ENCODE measurements at regions not wholly inside any gene's neighbourhood (a gene's known extent, or its start where the extent isn't known, plus 50 kb on each side); places are given as distances from the start of the nearest gene placed in this dataset.

DNA sequence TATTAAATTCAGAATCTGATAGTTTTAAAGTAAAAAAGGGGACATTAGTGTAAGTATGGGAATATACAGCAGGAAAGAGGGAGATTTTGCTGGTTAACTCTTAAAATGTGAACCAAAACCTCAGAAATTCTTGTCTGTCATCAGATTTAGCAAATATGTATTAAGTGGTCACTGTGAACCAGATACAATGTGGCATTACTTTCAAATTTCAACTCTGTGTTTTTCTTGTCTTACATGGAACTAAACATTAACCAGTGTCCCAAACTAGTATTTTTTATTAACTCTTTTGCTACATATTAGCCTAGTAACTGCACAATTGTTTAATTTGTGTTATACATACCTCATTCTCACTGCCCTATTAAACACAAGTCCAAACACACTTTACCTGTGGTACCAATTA, 259.9 kb upstream of the RASA1 start:
- no peaks in the 10 kb centered on the region for H3K4me1 ChIP-seq (ENCODE audit: control insufficient read depth, extremely low read depth, insufficient read depth, low read length)
- no peak overlapping the region for H3K4me3 ChIP-seq (ENCODE audit: control insufficient read depth in 2 of 3, extremely low read depth in 1 of 3, insufficient read depth in 2 of 3, low read depth in 1 of 3, low read length in 3 of 3)
- DNase-seq (ENCODE audit: low read depth, low spot score): no peak
- no peaks in the 10 kb centered on the region for H3K9me1 ChIP-seq (ENCODE audit: control insufficient read depth, extremely low read depth, insufficient read depth, low read length)
- no peaks in the 10 kb centered on the region for H3K27me3 ChIP-seq (ENCODE audit: control insufficient read depth, extremely low read depth, insufficient read depth, low read length)
- H3K36me3 ChIP-seq (ENCODE audit: control insufficient read depth in 2 of 2, extremely low read depth in 1 of 2, insufficient read depth in 2 of 2, low read length in 2 of 2): no peaks in the 10 kb centered on the region
- no peaks in the 10 kb centered on the region for H3K79me2 ChIP-seq (ENCODE audit: control insufficient read depth, insufficient read depth, low read length)
- no peak overlapping the region for H2AFZ ChIP-seq (ENCODE audit: control insufficient read depth, low read length)
- no peak overlapping the region for H3K27ac ChIP-seq (ENCODE audit: control insufficient read depth, insufficient read depth, low read length)
- H3K4me2 ChIP-seq (ENCODE audit: control insufficient read depth, extremely low read depth, insufficient read depth, low read depth, low read length): no peak overlapping the region
- dilution Hi-C loops (cut with MboI; ENCODE audit: extremely low pct_ligation_motif_present, low sequenced_read_pairs): no loop called here
- no peaks in the 10 kb centered on the region for H4K20me1 ChIP-seq (ENCODE audit: control insufficient read depth, extremely low read depth, insufficient read depth, low read length)
- H3K9ac ChIP-seq (ENCODE audit: control insufficient read depth, extremely low read depth, insufficient read depth, low read length): no peak overlapping the region
- no peaks in the 10 kb centered on the region for H3K9me3 ChIP-seq (ENCODE audit: control insufficient read depth, low read depth, low read length)
- FAIRE-seq: no peak
- TF ChIP-seq, protein P1, sequence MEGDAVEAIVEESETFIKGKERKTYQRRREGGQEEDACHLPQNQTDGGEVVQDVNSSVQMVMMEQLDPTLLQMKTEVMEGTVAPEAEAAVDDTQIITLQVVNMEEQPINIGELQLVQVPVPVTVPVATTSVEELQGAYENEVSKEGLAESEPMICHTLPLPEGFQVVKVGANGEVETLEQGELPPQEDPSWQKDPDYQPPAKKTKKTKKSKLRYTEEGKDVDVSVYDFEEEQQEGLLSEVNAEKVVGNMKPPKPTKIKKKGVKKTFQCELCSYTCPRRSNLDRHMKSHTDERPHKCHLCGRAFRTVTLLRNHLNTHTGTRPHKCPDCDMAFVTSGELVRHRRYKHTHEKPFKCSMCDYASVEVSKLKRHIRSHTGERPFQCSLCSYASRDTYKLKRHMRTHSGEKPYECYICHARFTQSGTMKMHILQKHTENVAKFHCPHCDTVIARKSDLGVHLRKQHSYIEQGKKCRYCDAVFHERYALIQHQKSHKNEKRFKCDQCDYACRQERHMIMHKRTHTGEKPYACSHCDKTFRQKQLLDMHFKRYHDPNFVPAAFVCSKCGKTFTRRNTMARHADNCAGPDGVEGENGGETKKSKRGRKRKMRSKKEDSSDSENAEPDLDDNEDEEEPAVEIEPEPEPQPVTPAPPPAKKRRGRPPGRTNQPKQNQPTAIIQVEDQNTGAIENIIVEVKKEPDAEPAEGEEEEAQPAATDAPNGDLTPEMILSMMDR (optimal IDR thresholded peaks at IDR 0.05 in 1 of 3, IDR thresholded peaks at IDR 0.05 in 1 of 3, conservative IDR thresholded peaks at IDR 0.05 in 1 of 3; ENCODE audit: extremely low read depth in 1 of 3, insufficient read depth in 2 of 3, low read length in 3 of 3): no peak
- no peak for TF ChIP-seq EZH2 (IDR thresholded peaks at IDR 0.05; ENCODE audit: low read length)

DNA sequence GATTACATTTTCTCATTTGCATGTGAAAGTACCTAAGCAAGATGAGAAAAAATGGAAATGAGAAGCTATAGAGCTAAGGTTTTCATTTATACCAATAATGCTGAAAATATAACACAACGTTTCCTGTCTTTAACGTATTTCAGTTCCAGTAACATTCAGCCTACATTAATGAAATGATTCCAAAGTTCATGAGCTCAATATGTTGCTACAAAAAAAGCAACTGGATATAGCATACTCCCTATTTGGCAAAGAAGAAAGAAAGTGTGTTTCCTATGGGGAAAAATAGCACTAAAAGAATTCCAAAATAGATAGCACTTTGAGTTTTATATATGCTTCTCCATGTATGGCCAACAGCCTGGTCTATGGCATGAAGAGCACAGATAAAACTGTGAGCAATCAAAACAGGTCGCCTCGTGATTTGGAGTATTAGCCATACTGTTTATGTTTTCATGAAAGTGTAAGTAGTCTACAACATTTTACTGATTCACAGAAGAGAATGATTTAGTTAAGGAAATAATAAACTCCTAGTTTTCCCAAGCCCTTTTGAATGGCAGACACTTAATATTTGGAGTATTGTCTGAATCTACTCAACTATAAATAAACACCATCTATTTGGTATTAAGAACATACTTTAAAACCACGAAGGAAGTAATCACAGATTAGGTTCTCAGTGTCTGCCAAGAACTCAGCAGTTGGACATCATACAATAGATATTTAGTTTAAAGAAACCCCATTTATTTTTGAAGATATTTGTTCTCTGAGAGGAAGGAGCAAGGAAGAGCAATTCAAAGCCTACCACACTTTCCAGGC, 258.7 kb upstream of the RASA1 start:
- DNase-seq (ENCODE audit: low read depth, low spot score) (no peak), FAIRE-seq (no peak)
- Histone ChIP-seq H3K27ac (ENCODE audit: control insufficient read depth, insufficient read depth, low read length) (no peak overlapping the region), H3K4me2 (ENCODE audit: control insufficient read depth, extremely low read depth, insufficient read depth, low read depth, low read length) (no peak overlapping the region), H3K9me3 (ENCODE audit: control insufficient read depth, low read depth, low read length) (no peaks in the 10 kb centered on the region), H2AFZ (ENCODE audit: control insufficient read depth, low read length) (no peak overlapping the region), H3K9me1 (ENCODE audit: control insufficient read depth, extremely low read depth, insufficient read depth, low read length) (no peaks in the 10 kb centered on the region), H3K4me3 (ENCODE audit: control insufficient read depth in 2 of 3, extremely low read depth in 1 of 3, insufficient read depth in 2 of 3, low read depth in 1 of 3, low read length in 3 of 3) (no peak overlapping the region), H3K36me3 (ENCODE audit: control insufficient read depth in 2 of 2, extremely low read depth in 1 of 2, insufficient read depth in 2 of 2, low read length in 2 of 2) (no peaks in the 10 kb centered on the region), H3K4me1 (ENCODE audit: control insufficient read depth, extremely low read depth, insufficient read depth, low read length) (no peaks in the 10 kb centered on the region), H3K27me3 (ENCODE audit: control insufficient read depth, extremely low read depth, insufficient read depth, low read length) (no peaks in the 10 kb centered on the region), H3K79me2 (ENCODE audit: control insufficient read depth, insufficient read depth, low read length) (no peaks in the 10 kb centered on the region), H3K9ac (ENCODE audit: control insufficient read depth, extremely low read depth, insufficient read depth, low read length) (no peak overlapping the region), H4K20me1 (ENCODE audit: control insufficient read depth, extremely low read depth, insufficient read depth, low read length) (no peaks in the 10 kb centered on the region)
- no peak for TF ChIP-seq EZH2 (IDR thresholded peaks at IDR 0.05; ENCODE audit: low read length)
- TF ChIP-seq, protein P1 (optimal IDR thresholded peaks at IDR 0.05 in 1 of 3, IDR thresholded peaks at IDR 0.05 in 1 of 3, conservative IDR thresholded peaks at IDR 0.05 in 1 of 3; ENCODE audit: extremely low read depth in 1 of 3, insufficient read depth in 2 of 3, low read length in 3 of 3): no peak
- dilution Hi-C loops (cut with MboI; ENCODE audit: extremely low pct_ligation_motif_present, low sequenced_read_pairs): no loop called here
